ENCODE measurements at regions not wholly inside any gene's neighbourhood (a gene's known extent, or its start where the extent isn't known, plus 50 kb on each side); places are given as distances from the start of the nearest gene placed in this dataset.

DNA sequence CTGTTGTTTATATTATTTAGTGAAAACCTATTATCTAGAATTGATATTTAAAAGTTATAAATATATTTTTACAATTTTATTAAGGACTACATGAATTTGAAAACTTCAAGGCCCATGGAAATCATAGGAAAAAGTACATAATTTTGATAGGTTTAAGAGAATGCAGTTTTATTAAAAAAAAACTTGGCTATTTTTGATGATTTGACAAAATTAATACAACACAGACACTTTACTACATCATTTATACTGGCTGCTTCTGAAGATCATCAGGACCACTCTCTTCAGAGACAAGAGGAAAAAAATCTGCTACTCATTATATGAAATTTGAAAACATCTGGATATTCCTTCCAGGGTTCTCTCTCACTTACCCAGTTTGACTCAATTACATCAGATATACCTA, 637.7 kb downstream of the BCKDHB start:
- H3K4me1 Mint-ChIP-seq (ENCODE audit: low read depth, unreplicated experiment), result no peaks in the 10 kb centered on the region
- peaks cover 2% of the 10 kb centered on the region for H3K27me3 Mint-ChIP-seq (ENCODE audit: unreplicated experiment)
- H3K36me3 Mint-ChIP-seq (ENCODE audit: unreplicated experiment), result no peaks in the 10 kb centered on the region
- H3K9me3 Mint-ChIP-seq (ENCODE audit: unreplicated experiment), result no peaks in the 10 kb centered on the region
- H3K27ac Mint-ChIP-seq (ENCODE audit: unreplicated experiment), result no peak overlapping the region
- H3K4me3 Mint-ChIP-seq (ENCODE audit: unreplicated experiment), result no peak overlapping the region
- TF ChIP-seq CTCF (IDR thresholded peaks at IDR 0.05; ENCODE audit: partially characterized antibody, unreplicated experiment), result no peak
- no peak for DNase-seq

DNA sequence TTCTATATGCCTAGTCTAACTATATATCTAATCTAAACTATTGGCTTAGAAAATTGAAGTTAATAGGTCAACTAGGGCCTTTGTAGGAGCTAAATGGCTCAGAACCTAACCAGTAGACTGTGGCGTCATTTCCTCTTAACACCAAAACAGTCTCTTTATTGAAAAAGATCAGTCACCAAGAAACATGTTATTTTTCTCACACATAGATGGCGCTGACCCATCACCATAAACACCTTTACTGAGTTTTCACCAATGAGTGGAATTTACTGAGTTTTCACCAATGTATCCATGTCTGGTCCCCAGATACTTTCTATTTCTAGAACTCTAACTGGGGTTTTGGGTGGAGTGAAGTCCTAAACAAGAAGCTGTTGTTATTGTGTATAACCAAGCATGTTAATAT, 636.0 kb downstream of the BCKDHB start:
- peak; percentile 34 for TF ChIP-seq CTCF (IDR thresholded peaks at IDR 0.05; ENCODE audit: partially characterized antibody, unreplicated experiment)
- Mint-ChIP-seq H3K36me3 (ENCODE audit: unreplicated experiment) (no peaks in the 10 kb centered on the region), H3K27me3 (ENCODE audit: unreplicated experiment) (peaks cover 2% of the 10 kb centered on the region)

GRCh38 chr6:80733641-80734040, 627.2 kb downstream of the BCKDHB start:
- Mint-ChIP-seq H3K36me3 (ENCODE audit: unreplicated experiment) (no peaks in the 10 kb centered on the region), H3K4me1 (ENCODE audit: low read depth, unreplicated experiment) (no peaks in the 10 kb centered on the region), H3K27ac (ENCODE audit: unreplicated experiment) (no peak overlapping the region), H3K4me3 (ENCODE audit: unreplicated experiment) (no peak overlapping the region), H3K27me3 (ENCODE audit: unreplicated experiment) (no peaks in the 10 kb centered on the region), H3K9me3 (ENCODE audit: unreplicated experiment) (no peaks in the 10 kb centered on the region)
- TF ChIP-seq CTCF (IDR thresholded peaks at IDR 0.05; ENCODE audit: partially characterized antibody, unreplicated experiment), result no peak
- no peak for DNase-seq

More for the DNA sequence above, 636.0 kb downstream of the BCKDHB start:
- no peak for DNase-seq
- no peaks in the 10 kb centered on the region for H3K4me1 Mint-ChIP-seq (ENCODE audit: low read depth, unreplicated experiment)
- no peak overlapping the region for H3K27ac Mint-ChIP-seq (ENCODE audit: unreplicated experiment)
- H3K4me3 Mint-ChIP-seq (ENCODE audit: unreplicated experiment), result no peak overlapping the region
- H3K9me3 Mint-ChIP-seq (ENCODE audit: unreplicated experiment), result no peaks in the 10 kb centered on the region

DNA sequence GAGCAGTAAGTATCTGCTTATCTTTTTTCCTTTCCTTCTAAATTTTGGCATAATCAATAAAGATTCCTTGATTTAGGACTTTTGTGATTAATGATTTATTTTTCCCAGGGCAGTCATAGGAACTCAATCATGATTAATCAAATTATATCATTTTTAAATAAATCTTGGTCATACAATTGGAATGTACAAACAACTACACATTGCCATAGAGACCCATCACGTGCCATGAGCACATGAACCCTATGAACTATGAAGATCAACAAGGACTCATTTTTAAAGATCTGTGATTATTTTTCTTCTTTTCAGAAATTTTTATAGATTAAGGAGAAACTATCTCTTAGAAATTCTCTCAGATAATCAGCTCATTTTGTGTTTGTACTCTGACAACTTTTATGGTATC, 622.4 kb downstream of the BCKDHB start:
- Mint-ChIP-seq H3K9me3 (ENCODE audit: unreplicated experiment) (no peaks in the 10 kb centered on the region), H3K4me3 (ENCODE audit: unreplicated experiment) (no peak overlapping the region), H3K36me3 (ENCODE audit: unreplicated experiment) (no peaks in the 10 kb centered on the region), H3K4me1 (ENCODE audit: low read depth, unreplicated experiment) (no peaks in the 10 kb centered on the region), H3K27ac (ENCODE audit: unreplicated experiment) (no peak overlapping the region), H3K27me3 (ENCODE audit: unreplicated experiment) (no peaks in the 10 kb centered on the region)
- no peak for DNase-seq
- TF ChIP-seq CTCF (IDR thresholded peaks at IDR 0.05; ENCODE audit: partially characterized antibody, unreplicated experiment), result no peak

GRCh38 chr6:80728101-80728750, 621.8 kb downstream of the BCKDHB start:
- no peaks in the 10 kb centered on the region for H3K9me3 Mint-ChIP-seq (ENCODE audit: unreplicated experiment)
- no peak overlapping the region for H3K4me3 Mint-ChIP-seq (ENCODE audit: unreplicated experiment)
- no peak overlapping the region for H3K27ac Mint-ChIP-seq (ENCODE audit: unreplicated experiment)
- H3K36me3 Mint-ChIP-seq (ENCODE audit: unreplicated experiment), result no peaks in the 10 kb centered on the region
- H3K27me3 Mint-ChIP-seq (ENCODE audit: unreplicated experiment), result no peaks in the 10 kb centered on the region
- H3K4me1 Mint-ChIP-seq (ENCODE audit: low read depth, unreplicated experiment), result no peaks in the 10 kb centered on the region
- TF ChIP-seq CTCF (IDR thresholded peaks at IDR 0.05; ENCODE audit: partially characterized antibody, unreplicated experiment), result no peak
- no peak for DNase-seq

Data from glutamatergic neuron (in vitro differentiated cells).